Body of pancreas (tissue), 4 donors: ENCODE measurements at regions not wholly inside any gene's neighbourhood (a gene's known extent, or its start where the extent isn't known, plus 50 kb on each side); places are given as distances from the start of the nearest gene placed in this dataset.

Experiments used
- POLR2A ChIP-seq, 3 donors: fragments of 450-650 bp; IDR thresholded peaks; one replicate each; pipeline ENCODE4 v1.6.1; 2016; ENCODE audit warnings: antibody characterized with exemption in 3 of 3, mild to moderate bottlenecking in 2 of 3
- TF ChIP-seq, protein P1 (sequence below), 7 experiments: fragments of 450-650 bp in 4 of 7; fragments of 200-600 bp in 3 of 7; sonication (generic) in 3 of 7; IDR thresholded peaks; one replicate each; pipeline ENCODE4 v1.5.1; 2016 to 2019; ENCODE audit warnings: antibody characterized with exemption in 7 of 7

DNA sequence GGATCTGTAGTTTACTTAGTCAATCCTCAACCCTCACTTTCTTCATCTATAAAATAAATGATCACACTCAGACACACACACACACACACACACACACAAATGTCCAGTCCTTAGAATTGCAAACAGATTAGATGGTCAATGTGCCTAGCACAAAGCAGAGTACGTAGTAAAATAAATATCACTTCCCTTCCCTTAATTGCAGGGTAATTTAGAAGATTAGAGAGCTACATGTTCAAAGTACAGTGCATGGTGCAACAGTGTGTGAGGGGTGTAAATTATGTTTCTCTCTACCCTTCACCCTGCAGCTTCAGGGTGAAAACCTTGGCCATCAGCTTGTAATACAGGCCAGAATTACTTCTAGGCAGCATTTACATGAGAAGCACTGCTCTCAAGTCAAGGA is 187.0 kb upstream of the GHITM start:
- TF ChIP-seq, protein P1, sequence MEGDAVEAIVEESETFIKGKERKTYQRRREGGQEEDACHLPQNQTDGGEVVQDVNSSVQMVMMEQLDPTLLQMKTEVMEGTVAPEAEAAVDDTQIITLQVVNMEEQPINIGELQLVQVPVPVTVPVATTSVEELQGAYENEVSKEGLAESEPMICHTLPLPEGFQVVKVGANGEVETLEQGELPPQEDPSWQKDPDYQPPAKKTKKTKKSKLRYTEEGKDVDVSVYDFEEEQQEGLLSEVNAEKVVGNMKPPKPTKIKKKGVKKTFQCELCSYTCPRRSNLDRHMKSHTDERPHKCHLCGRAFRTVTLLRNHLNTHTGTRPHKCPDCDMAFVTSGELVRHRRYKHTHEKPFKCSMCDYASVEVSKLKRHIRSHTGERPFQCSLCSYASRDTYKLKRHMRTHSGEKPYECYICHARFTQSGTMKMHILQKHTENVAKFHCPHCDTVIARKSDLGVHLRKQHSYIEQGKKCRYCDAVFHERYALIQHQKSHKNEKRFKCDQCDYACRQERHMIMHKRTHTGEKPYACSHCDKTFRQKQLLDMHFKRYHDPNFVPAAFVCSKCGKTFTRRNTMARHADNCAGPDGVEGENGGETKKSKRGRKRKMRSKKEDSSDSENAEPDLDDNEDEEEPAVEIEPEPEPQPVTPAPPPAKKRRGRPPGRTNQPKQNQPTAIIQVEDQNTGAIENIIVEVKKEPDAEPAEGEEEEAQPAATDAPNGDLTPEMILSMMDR (IDR thresholded peaks at IDR 0.05): no peak
- no peak for TF ChIP-seq POLR2A (IDR thresholded peaks at IDR 0.05)
